ENCODE measurements at regions not wholly inside any gene's neighbourhood (a gene's known extent, or its start where the extent isn't known, plus 50 kb on each side); places are given as distances from the start of the nearest gene placed in this dataset.
A peak's percentile ranks its signal among the peaks of the same experiment; 100 is the strongest.

- no peak overlapping the region for H3K4me3 ChIP-seq (replicated peaks; ENCODE audit: low read depth, low read length)
- no peak for DNase-seq (ENCODE audit: low read depth)
- TF ChIP-seq, protein P1, sequence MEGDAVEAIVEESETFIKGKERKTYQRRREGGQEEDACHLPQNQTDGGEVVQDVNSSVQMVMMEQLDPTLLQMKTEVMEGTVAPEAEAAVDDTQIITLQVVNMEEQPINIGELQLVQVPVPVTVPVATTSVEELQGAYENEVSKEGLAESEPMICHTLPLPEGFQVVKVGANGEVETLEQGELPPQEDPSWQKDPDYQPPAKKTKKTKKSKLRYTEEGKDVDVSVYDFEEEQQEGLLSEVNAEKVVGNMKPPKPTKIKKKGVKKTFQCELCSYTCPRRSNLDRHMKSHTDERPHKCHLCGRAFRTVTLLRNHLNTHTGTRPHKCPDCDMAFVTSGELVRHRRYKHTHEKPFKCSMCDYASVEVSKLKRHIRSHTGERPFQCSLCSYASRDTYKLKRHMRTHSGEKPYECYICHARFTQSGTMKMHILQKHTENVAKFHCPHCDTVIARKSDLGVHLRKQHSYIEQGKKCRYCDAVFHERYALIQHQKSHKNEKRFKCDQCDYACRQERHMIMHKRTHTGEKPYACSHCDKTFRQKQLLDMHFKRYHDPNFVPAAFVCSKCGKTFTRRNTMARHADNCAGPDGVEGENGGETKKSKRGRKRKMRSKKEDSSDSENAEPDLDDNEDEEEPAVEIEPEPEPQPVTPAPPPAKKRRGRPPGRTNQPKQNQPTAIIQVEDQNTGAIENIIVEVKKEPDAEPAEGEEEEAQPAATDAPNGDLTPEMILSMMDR (IDR thresholded peaks at IDR 0.05; ENCODE audit: low read length, missing control alignments): no peak
Measured at GRCh38 chr2:118772487-118773200, 74.8 kb downstream of the EN1 start.

DNA sequence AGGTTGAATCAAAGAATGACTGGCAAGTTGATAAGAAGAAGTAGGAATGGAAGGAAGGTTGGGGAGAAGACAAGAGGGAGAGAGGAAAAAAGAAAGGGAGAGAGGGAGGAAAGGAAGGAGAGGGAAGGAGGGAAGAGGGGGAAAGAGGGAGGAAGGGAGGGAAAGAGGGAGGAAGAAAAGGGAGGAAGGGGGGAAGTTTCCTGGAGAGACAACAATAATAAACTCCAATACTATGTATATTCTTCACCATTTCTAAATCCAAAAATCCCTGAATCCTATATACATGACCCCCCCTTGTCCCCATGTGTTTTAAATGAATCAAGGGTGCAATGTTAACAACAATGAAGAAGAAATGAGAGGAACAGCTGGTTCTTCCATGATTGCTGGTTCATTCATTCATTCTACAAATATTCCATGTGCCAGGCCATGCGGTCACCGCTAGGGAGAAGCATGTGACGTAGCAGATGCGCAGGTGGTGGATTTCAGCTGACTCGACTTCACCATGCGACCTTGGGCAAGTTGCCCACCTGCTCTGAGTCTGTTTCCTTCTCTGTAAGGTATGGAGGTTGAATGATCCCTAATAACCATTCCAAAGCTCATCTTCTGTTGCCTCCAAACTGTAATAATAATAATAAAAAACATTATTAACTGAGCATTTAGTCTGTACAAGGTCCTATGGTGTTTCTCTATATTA is 77.6 kb downstream of the EN1 start:
- H3K4me3 ChIP-seq (replicated peaks; ENCODE audit: low read depth, low read length): no peak overlapping the region
- no peak for DNase-seq (ENCODE audit: low read depth)
- TF ChIP-seq, protein P1 (IDR thresholded peaks at IDR 0.05; ENCODE audit: low read length, missing control alignments): no peak

DNA sequence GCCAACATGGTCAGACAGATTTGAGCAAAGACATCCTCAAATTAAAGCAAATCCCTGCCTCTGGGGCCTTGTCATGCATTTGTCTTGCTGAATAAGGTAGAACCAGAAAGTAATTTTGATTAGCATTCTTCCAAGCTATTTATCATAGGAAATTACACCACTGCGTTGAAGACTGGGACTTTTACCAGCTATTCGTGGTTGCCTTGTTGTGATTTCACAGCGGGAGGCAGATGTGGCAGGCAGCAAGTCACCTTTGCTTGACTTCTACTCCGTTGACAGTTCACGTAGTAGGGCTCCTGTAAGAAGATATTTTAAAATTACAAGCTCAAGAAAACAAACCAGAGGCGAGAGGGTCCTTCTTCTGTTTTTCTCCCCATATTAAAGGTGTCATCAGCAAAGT is 80.6 kb downstream of the EN1 start:
- TF ChIP-seq, protein P1 (IDR thresholded peaks at IDR 0.05; ENCODE audit: low read length, missing control alignments): no peak
- DNase-seq (ENCODE audit: low read depth): no peak
- H3K4me3 ChIP-seq (replicated peaks; ENCODE audit: low read depth, low read length): no peak overlapping the region

DNA sequence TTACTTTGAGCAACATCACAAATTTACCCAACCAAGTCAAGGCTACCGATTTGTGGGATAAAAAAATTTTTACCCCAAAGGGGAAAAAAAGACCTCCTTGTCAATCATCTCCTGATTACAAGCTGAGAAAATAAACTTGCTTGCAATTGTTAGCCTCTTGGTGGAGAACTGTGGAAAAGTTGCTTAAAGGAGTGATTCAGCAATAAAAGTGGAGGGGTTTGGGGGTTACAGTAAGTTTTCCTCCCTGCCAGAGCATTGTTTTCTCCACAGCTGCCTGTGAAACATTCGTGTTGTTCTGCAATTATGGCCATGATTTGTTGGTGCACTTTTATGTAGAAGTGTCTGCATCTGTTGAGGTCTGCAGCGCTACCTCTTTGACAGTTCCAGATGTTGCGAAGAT is 82.6 kb downstream of the EN1 start:
- H3K4me3 ChIP-seq (replicated peaks; ENCODE audit: low read depth, low read length): no peak overlapping the region
- TF ChIP-seq, protein P1 (IDR thresholded peaks at IDR 0.05; ENCODE audit: low read length, missing control alignments): no peak
- DNase-seq (ENCODE audit: low read depth): no peak

- TF ChIP-seq, protein P1 (IDR thresholded peaks at IDR 0.05; ENCODE audit: low read length, missing control alignments): peak; percentile 29
- DNase-seq (ENCODE audit: low read depth): peak; percentile 30
Measured at GRCh38 chr2:118763797-118764196, 83.7 kb downstream of the EN1 start.

DNA sequence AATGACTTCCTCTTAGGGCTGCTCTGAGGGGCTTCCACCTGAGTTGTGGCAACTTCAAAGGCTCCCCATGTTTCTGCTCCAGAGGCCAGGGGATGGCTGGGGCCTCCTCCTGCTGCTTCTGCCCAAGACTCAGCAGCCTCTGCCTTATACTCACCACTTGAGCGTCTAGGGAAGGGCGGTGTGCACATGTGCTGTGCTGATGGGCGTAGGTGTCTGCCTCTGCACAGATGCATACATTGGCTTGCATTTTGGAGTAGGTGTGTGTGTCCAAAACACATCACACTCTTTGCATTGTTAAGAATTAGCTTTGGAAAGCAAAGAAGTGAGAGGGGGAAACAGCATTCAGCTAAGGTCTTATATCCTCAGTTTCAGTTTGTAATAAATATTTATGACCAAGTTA is 85.2 kb downstream of the EN1 start:
- H3K4me3 ChIP-seq (replicated peaks; ENCODE audit: low read depth, low read length): no peak overlapping the region
- no peak for DNase-seq (ENCODE audit: low read depth)
- TF ChIP-seq, protein P1 (IDR thresholded peaks at IDR 0.05; ENCODE audit: low read length, missing control alignments): no peak

More at GRCh38 chr2:118763797-118764196, 83.7 kb downstream of the EN1 start:
- H3K4me3 ChIP-seq (replicated peaks; ENCODE audit: low read depth, low read length): no peak overlapping the region

Measured in fibroblast of pulmonary artery (primary cell).